Caki2 (cell line): ENCODE measurements at regions not wholly inside any gene's neighbourhood (a gene's known extent, or its start where the extent isn't known, plus 50 kb on each side); places are given as distances from the start of the nearest gene placed in this dataset.

Source experiments
- DNase-seq: peaks from one replicate; pipeline ENCODE4 v3.0.0-alpha.2; 2015; ENCODE audit warnings: low read depth
- in situ Hi-C: cut with HindIII; loops from 2 replicates; pipeline ENCODE4 v1.10.0; 2016; ENCODE audit warnings: low sequenced_read_pairs, low pct_unique_long_range_greater_than_20kb, mixed read lengths

DNA sequence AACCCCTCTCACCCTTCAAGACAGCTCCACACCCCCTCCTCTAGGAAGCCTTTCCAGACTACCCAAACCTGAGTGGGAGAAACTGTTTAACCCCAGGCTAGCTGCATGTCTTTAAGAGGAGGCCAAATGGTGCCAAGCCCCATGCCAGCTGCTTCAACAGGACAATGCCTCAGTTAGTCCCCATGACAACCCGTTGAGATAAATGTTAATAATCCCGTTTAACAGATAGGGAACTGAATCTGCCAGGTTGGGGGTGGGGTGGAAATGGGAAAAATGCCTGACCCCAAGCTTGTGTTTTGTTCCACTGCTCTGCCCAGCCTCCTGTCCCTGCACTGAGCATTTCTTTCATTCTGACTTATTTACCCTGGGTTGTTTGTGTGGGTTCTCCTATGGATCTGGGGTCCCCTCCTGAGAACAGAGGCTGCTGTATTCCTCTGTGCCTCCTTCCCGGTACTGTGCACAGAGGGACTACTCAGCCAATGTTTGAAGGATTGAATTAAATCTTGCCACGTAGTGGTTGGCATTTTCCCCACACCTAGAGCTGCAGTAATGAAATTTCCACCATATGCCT is 452.6 kb upstream of the ZMIZ1 start:
- in situ Hi-C loops, result no loop called here
- no peak for DNase-seq

- in situ Hi-C loops, result no loop called here
- DNase-seq, result no peak
These were observed 451.7 kb upstream of the ZMIZ1 start for GRCh38 chr10:78617115-78617514.

DNA sequence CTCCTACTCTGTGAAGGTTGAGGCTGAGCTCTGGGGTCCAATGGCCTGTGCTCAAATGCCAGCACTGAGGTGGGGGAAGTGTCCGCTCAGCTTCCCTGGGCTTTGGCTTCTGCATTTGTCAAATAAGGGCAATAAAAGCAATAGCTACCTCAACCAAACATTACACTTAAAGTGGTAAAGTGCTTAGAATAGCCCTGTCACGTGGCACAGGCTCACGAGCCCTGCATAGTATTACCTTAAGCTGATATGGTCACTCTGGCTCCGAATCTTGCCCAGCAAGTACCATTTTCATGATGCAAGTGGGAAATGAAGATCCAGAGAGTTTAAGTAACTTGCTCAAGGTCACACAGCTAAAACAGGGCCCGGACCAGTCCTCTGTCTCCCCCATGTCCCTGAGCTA is 451.1 kb upstream of the ZMIZ1 start:
- no peak for DNase-seq
- in situ Hi-C loops, result no loop called here

GRCh38 chr10:78618050-78618449 is 450.7 kb upstream of the ZMIZ1 start:
- in situ Hi-C loops, result no loop called here
- DNase-seq, result no peak

DNA sequence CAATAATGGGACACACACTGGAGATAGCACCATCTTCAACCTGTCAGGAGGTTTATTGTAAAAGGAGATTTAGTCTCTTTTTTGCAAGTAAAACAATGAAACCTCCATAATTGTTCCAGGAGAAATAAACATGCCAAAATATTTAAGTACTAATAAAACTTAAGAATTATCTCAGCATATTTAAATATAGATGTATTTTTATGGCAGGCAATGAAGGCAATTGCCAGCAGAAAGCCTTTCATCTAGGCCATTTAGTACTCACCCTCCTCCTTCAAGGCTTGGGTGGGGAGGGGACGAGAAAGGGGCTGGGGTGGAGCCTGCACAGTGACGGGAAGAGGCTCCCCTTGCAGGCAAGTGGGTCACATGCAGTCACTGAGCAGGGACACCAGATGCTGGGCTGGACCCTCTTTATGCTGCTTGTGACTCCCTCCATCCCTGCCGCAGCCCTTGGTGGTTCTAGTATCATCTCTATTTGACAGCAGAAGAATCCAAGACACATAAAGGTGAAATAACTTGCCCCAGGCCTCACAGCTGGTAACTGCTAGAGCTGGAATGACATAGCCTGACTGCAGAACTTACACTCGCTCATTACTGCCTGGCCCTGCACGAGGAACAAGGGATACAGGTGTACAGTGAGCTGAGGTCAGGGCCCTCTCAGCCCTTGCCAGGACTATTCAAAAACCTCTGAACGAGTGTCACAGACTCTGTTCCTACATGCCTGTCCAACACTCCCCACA is 449.5 kb upstream of the ZMIZ1 start:
- DNase-seq, result no peak
- in situ Hi-C loops, result no loop called here

DNA sequence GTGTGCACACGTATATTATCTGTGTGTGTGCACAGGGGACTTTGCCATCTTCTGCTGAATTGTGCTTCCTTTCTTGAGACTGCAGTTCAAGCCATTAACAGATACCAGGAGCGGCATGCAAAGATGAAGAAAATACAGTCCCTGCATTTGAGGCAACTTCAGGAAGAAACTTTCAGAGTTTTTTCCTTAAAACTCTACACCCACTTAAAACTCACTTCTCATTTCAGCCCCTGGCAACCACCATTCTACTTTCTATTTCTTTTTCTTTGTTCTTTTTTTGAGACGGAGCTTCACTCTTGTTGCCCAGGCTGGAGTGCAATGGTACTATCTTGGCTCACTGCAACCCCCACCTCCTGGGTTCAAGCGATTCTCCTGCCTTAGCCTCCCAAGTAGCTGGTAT is 448.9 kb upstream of the ZMIZ1 start:
- no peak for DNase-seq
- in situ Hi-C loops, result no loop called here

- in situ Hi-C loops, result no loop called here
- peak; percentile 21 for DNase-seq
These were observed 447.6 kb upstream of the ZMIZ1 start for GRCh38 chr10:78620985-78621799.

GRCh38 chr10:78623578-78624215 is 445.1 kb upstream of the ZMIZ1 start:
- in situ Hi-C loops, result no loop called here
- DNase-seq, result peak; percentile 81

DNA sequence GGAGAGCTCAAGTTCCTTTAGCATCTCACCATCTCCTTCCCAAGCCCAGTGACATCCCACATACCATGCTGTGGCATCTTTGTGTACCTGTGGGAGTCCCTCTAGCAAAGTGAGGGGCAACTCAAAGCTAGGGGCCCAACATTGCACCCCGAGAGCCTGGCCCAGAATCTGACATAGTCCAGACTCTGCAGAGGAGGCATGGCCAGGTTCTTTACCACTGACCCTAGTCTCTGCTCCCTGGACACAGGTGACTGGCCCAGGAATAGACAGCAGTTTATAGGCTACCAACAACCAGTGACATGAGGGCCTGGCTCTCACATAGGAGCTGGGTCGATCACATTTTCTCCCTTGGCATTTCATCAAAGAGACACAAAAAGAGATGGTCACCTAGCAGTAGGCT is 444.0 kb upstream of the ZMIZ1 start:
- DNase-seq, result no peak
- in situ Hi-C loops, result no loop called here

DNA sequence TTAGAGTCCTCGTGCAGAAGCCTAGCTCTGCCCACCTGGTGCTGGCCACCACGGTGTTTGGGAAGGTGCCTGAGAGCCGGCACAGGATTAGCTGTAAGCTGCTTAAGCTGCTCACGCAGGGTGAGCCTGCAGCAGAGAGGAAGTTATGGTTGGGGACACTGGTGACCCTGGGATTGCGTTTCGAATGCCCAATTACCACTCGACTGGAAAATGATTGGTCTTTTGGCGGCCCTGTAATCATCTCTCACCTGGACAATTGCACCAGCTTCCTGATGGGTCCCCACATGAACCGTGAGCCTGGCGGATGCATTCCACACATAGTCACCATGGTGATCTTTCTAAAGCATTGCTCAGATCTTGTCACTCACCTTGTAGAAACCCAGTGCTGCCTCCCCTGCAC is 442.3 kb upstream of the ZMIZ1 start:
- in situ Hi-C loops, result no loop called here
- DNase-seq, result no peak

GRCh38 chr10:78627254-78627795 is 441.4 kb upstream of the ZMIZ1 start:
- in situ Hi-C loops, result no loop called here
- no peak for DNase-seq

- DNase-seq, result no peak
- in situ Hi-C loops, result no loop called here
These were observed 439.8 kb upstream of the ZMIZ1 start for GRCh38 chr10:78628976-78629375.

- in situ Hi-C loops, result no loop called here
- DNase-seq, result no peak
These were observed 439.0 kb upstream of the ZMIZ1 start for GRCh38 chr10:78629773-78630172.

DNA sequence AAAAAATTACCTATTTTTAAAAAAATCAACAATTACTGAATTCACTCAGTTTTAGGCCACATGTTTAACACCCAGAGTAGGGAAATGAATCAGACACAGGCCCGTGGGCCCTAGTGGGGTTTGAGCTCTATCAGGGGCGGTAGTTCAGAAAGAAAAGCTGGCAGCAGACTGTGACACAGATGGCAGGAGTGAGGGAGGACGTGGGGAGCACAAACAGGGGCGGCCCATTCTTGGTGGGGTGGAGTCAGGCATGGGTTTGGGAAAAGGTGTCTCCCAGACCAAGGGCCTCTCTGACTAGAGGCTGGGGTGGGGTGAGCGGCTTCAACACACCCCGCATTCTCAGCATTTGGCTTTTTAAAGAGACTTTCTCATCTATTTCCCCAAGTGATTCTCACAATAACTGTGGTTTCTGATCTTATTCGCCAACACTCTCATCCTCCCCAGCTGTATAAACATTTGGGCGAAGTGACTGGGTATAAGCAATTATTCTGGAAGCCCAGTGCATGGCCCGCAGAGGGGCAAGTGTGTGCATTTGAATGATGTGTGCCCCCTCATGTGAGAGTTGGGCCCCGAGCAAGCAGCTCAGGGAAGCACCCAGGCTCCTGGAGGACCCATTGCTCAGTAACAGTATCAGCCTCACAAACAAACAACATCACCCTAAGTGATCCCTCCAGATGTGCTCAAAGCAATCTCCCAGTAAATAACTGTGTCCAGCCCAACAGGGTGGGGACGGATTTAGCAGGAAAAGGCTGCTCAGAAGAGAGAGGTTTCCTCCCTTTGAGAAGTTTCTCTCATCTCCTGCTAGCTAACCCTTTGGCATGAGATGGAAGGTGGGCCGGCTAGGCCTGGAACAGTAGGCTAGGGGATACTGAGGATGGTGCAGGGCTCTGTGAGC is 437.6 kb upstream of the ZMIZ1 start:
- no peak for DNase-seq
- in situ Hi-C loops, result no loop called here

DNA sequence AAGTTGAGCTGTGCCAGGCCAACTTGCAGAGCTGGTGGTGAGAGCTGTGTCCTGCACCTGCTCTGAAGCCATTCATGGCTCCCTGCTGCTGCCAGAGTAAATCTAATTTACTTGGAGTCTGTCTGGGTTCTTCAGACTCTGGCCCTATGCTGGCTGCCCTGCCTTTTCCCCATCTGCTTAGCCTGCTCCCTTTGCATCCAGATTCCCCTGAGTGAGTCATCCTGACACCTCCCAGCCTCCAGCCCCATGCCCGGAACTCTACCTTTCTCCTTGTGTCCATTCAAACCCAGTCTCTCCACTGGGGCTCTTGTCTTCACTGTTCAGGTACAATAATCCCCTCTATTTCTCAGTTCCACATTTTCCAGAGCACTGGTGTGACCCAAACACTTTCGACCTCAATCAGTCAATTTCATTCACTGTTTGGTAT is 434.4 kb upstream of the ZMIZ1 start:
- DNase-seq, result peak; percentile 70
- in situ Hi-C loops, result no loop called here

GRCh38 chr10:78634835-78635234 is 433.9 kb upstream of the ZMIZ1 start:
- in situ Hi-C loops, result no loop called here
- DNase-seq, result peak; percentile 85

- no peak for DNase-seq
- in situ Hi-C loops, result no loop called here
These were observed 429.1 kb upstream of the ZMIZ1 start for GRCh38 chr10:78639629-78640028.
